GM18499 (cell line): ENCODE measurements at regions not wholly inside any gene's neighbourhood (a gene's known extent, or its start where the extent isn't known, plus 50 kb on each side); places are given as distances from the start of the nearest gene placed in this dataset.

Experiments used
- ATAC-seq: cut with Tn5 transposase; IDR thresholded peaks from one replicate; pipeline ENCODE4 v1.9.1; 2021; ENCODE audit warnings: moderate number of reproducible peaks; ENCODE audit not compliant: insufficient read depth, unreplicated experiment

- ATAC-seq: no peak
Measured at GRCh38 chr6:62681108-62681507, 395.1 kb upstream of the KHDRBS2 start.

GRCh38 chr6:62672989-62673388 is 387.0 kb upstream of the KHDRBS2 start:
- ATAC-seq: no peak

- no peak for ATAC-seq
Measured at GRCh38 chr6:62670490-62671223, 384.6 kb upstream of the KHDRBS2 start.

DNA sequence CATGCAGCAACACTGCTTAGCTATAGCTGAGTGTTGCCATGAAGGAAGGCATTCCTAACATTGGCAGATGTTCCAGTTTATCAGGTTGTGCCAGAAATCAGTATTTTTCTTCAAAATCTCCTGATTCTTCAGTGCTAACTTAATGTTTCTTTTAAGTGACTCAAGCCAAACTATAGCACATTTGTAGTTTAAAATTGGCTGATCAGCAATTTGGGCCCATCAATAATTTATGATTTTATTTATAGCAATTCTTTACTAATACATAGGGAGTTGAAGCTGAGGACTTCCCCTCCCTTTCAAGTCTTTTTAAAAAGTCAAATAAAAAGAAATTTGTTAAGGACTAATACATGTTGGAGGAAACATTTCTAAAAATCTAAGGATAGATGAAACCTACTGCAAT is 383.8 kb upstream of the KHDRBS2 start:
- ATAC-seq: no peak

DNA sequence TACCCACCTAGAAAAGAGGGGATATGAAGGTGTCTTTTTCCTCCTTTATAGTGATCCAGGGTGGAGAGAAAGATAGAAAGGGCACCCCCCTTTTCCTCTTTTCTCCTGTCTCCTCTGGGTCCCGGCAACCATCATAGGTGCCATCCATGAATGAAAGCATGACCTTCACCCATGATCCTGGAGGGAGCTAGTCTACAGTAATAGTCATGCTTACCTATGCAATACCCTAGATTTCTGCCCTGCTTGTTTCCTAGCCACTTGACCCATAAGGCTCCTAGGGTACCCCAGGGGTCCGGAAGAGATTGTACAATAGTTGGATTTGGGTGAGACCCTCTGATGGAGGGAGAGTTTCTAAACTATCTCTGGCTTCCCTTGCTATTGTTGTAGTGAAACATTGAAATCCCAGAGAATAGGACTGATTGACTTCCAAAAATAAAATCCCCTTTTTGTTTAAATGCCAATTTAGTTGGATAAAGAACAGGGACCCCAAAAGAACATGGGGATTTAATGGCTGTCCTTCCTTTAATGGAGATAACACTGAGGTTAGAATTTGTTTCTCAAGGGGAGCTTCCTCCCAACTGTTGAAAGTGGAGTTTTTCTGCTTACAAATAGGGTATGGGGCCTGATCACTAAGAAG is 366.8 kb upstream of the KHDRBS2 start:
- no peak for ATAC-seq

DNA sequence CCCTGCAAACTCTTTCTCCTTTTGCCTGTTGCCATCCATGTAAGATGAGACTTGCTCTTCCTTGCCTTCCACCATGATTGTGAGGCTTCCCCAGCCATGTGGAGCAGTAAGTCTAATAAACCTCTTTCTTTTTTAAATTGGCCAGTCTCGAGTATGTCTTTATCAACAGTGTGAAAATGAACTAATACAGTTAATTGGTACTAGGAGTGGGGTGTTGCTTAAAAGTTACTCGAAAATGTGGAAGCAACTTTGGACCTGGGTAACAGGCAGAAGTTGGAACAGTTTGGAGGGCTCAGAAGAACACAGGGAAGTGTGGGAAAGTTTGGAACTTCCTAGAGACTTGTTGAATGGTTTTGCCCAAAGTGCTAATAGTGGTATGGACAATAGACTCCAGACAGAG is 359.2 kb upstream of the KHDRBS2 start:
- ATAC-seq: no peak

DNA sequence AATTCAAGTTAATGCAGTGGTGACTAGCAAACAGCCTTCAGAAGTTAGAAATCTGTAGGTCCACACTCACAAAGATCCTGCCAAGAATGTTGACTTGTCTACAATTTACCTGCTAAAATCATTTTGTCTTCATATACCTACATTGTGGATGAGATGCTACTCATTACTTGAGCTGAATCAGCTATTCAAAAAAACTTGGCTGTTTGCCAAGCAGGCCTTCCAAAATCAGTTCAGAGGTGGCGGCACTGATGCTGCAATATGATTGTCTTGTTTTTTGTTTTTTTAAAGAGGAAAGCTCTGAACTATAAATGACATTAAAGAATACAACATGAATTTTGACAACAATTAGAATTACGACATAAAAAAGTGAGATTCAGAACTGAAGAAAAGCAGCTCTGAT is 354.7 kb upstream of the KHDRBS2 start:
- no peak for ATAC-seq

GRCh38 chr6:62626661-62627060 is 340.6 kb upstream of the KHDRBS2 start:
- ATAC-seq: no peak

GRCh38 chr6:62623846-62624532 is 338.0 kb upstream of the KHDRBS2 start:
- no peak for ATAC-seq

DNA sequence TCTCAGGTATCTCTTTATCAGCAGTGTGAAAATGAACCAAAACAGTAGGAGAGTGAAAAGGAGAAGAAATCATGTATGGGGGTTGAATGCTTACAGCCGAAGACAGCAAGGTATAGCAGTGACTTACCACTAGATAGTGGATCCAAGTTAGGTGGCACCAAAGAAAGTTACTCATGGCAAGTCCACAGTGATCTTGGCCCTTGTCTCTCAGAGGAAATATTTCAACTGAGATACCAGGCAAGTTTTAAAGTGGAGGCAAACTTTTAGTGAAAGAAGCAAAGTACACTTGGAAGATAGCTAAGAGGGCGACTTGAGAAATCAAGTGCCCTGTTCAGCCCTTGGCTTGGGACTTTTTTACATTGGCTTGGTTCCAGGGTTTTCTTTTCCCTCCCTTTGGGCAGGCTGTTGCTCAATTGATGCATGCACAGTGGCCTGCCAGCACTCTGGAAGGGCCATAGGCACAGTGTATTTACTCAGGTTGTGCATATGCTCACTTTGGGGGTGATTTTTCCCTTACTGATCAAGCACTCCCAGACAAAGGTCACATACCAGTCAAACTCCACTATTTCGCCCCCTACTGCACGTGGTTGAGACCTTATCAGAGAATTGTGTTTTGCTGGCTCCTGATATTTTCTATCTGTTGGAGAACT is 329.5 kb upstream of the KHDRBS2 start:
- ATAC-seq: no peak

DNA sequence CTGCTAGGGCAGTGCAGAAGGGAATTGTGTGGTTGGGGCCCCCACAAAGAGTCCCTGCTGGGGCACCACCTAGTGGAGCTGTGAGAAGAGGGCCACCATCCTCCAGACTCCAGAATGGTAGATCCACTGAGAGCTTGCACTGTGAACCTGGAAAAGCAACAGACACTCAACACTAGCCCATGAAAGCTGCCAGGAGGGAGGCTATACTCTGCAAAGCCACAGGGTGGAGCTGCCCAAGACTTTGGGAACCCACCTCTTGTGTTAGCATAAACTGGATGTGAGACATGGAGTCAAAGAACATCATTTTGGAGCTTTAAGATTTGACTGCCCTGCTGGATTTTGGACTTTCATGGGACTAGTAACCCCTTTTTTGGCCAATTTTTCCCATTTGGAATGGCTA is 328.4 kb upstream of the KHDRBS2 start:
- no peak for ATAC-seq

GRCh38 chr6:62613928-62614327 is 327.9 kb upstream of the KHDRBS2 start:
- ATAC-seq: no peak

DNA sequence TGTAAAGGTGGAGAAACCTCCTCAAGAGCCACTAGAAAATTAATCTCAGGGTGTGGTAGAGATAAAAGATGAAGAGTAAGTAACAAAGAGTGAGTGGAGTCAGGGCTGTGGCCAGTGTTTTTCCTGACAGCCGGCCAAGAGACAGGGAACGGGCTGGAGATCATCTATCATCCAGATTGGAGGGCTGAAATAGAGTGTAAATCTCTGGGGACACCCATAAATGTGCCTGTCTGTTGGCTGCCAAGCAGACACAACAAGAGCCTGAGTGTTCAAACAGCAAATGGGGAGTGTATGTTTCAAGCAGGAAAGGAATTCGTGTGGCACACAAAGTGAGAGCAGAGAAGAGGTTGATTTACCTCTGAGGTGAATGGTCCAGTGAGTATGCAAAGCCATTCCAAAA is 326.4 kb upstream of the KHDRBS2 start:
- no peak for ATAC-seq

DNA sequence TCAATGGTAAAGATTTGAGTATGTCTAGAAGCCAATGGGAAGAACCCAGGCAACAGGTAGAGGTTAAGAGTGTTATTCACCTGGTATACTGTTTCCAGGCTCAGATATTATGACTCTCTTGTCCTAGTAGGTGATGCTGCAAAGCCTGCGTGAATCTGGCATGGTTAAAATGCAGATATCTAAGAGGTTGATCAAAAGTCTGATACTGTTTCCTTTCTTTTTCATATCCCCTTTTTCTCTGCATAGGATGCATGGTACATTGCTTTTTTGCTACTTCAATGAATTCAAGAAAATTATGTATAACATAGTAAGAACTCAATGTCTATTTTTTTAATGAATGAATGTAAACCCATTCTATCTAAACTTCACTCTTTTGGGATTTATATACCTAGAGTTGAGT is 284.3 kb upstream of the KHDRBS2 start:
- ATAC-seq: no peak

GRCh38 chr6:62541502-62541901 is 255.5 kb upstream of the KHDRBS2 start:
- no peak for ATAC-seq

DNA sequence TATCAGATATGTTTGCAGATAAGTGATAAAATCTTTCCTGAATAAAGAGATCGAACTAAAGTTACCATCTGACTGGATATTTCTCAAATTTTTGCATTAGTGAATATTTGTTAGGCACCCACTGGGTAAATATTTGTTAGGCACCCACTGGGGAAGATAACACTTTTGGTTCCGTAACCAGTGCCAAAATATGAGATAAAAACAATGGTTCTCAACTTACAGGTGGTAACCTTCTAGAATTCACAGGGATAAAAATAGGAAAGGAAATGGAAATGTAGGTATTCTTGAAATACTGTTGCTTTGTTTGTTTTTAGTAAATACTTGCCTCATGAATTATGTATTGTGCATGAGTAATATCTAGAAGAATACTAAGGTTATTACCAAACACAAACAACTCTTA is 245.0 kb upstream of the KHDRBS2 start:
- no peak for ATAC-seq

DNA sequence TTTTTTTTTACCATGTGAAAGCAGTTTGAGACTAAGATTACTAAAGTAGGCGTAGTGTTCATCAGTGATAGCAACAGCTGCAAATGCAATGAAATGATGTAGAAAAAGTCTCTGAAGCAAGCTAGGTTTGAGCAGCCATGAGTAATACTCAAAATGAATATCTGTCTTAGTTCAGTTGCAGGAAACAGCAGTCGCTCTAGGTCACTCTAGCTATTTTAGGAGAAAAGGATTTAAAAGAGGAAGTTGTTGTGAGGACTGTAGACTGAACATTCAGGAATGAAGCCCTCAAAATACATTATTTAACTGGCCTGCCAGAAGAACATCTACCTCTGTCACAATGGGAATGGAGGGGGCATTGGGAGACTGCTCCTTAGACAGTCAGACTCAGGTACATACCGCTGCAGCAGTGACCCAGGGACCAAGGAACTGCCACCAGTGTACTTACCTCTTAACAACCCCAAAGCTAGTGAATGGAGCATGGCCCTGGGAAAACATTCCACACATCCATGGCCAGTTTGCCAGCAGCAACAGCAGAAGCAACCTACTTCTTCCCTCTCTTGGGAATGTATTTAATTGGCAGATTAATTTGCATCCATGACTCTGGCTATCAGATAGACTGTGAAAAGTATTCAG is 243.0 kb upstream of the KHDRBS2 start:
- no peak for ATAC-seq

- ATAC-seq: no peak
Measured at GRCh38 chr6:62523630-62524029, 237.6 kb upstream of the KHDRBS2 start.

- no peak for ATAC-seq
Measured at GRCh38 chr6:62519574-62519973, 233.5 kb upstream of the KHDRBS2 start.

DNA sequence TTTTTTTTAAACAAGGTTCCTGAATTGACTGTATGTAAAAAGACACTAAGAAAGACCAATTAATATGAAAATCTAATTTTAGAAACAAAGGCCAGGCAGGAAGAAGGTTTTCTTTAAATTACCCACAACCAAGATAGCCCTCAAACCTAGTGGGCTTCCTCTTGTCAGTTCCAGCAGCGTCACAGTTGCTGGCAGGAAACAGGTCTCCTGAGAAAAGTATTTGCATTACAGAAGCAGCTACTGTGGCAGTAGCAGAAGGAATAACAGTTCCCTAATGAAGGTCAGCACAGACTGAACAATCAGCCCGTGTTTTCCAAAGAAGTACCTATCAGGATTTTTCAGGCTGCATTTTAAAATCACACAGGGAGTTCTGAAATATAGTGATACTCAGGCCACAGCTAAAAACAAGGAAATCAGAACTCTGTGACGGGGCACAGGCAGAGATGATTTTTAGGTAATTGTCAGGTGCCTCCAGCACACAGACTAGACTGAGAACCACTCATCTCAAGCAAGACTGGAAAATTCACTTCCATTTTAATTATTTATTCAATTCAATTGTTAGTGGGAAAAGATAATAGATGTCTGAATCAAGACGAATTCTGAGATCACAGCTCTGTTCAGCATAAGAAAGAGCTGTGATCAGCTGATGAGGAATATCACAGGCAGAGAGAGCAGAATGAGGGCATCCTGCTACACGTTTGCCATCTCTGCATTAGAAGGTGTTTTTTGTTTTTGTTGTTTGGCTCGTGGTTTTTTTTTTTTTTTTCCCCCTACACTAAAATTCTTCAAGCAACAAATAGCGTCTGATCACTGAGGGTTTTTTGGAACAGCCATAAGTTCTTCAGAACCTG is 230.5 kb upstream of the KHDRBS2 start:
- ATAC-seq: no peak
